Panc1 (cell line): ENCODE measurements at regions not wholly inside any gene's neighbourhood (a gene's known extent, or its start where the extent isn't known, plus 50 kb on each side); places are given as distances from the start of the nearest gene placed in this dataset.

ENCODE experiments used
- POLR2AphosphoS5 ChIP-seq: IDR thresholded peaks from 2 replicates; pipeline ENCODE4 v1.6.1; 2012; ENCODE audit warnings: mild to moderate bottlenecking, low read depth, low read length, moderate library complexity
- SIN3A ChIP-seq: IDR thresholded peaks from 2 replicates; pipeline ENCODE4 v1.6.1; 2012; ENCODE audit warnings: low read depth, mild to moderate bottlenecking, low read length, moderate library complexity, borderline replicate concordance; ENCODE audit not compliant: insufficient read depth
- TCF7L2 ChIP-seq: IDR thresholded peaks from 2 replicates; pipeline ENCODE4 v1.6.1; 2011; ENCODE audit warnings: mild to moderate bottlenecking, low read depth, low read length, inconsistent platforms
- TF ChIP-seq, protein P1 (sequence below): fragments of 450-650 bp; IDR thresholded peaks from 2 replicates; pipeline ENCODE4 v1.5.1; 2017; ENCODE audit warnings: mild to moderate bottlenecking
- TF ChIP-seq, protein P2 (sequence below), 2 experiments: IDR thresholded peaks; 2 replicates each; pipeline ENCODE4 v1.6.1; 2011 to 2012; ENCODE audit warnings: low read depth in 2 of 2, control low read depth in 1 of 2, low read length in 1 of 2, mild to moderate bottlenecking in 1 of 2, moderate library complexity in 1 of 2; ENCODE audit not compliant: insufficient read depth in 1 of 2

GRCh38 chr13:44170731-44171130 lies 202.9 kb upstream of the SERP2 start:
- TF ChIP-seq, protein P1, sequence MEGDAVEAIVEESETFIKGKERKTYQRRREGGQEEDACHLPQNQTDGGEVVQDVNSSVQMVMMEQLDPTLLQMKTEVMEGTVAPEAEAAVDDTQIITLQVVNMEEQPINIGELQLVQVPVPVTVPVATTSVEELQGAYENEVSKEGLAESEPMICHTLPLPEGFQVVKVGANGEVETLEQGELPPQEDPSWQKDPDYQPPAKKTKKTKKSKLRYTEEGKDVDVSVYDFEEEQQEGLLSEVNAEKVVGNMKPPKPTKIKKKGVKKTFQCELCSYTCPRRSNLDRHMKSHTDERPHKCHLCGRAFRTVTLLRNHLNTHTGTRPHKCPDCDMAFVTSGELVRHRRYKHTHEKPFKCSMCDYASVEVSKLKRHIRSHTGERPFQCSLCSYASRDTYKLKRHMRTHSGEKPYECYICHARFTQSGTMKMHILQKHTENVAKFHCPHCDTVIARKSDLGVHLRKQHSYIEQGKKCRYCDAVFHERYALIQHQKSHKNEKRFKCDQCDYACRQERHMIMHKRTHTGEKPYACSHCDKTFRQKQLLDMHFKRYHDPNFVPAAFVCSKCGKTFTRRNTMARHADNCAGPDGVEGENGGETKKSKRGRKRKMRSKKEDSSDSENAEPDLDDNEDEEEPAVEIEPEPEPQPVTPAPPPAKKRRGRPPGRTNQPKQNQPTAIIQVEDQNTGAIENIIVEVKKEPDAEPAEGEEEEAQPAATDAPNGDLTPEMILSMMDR = no peak
- TF ChIP-seq POLR2AphosphoS5 = no peak
- TF ChIP-seq, protein P2, sequence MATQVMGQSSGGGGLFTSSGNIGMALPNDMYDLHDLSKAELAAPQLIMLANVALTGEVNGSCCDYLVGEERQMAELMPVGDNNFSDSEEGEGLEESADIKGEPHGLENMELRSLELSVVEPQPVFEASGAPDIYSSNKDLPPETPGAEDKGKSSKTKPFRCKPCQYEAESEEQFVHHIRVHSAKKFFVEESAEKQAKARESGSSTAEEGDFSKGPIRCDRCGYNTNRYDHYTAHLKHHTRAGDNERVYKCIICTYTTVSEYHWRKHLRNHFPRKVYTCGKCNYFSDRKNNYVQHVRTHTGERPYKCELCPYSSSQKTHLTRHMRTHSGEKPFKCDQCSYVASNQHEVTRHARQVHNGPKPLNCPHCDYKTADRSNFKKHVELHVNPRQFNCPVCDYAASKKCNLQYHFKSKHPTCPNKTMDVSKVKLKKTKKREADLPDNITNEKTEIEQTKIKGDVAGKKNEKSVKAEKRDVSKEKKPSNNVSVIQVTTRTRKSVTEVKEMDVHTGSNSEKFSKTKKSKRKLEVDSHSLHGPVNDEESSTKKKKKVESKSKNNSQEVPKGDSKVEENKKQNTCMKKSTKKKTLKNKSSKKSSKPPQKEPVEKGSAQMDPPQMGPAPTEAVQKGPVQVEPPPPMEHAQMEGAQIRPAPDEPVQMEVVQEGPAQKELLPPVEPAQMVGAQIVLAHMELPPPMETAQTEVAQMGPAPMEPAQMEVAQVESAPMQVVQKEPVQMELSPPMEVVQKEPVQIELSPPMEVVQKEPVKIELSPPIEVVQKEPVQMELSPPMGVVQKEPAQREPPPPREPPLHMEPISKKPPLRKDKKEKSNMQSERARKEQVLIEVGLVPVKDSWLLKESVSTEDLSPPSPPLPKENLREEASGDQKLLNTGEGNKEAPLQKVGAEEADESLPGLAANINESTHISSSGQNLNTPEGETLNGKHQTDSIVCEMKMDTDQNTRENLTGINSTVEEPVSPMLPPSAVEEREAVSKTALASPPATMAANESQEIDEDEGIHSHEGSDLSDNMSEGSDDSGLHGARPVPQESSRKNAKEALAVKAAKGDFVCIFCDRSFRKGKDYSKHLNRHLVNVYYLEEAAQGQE (IDR thresholded peaks at IDR 0.05; ENCODE audit: insufficient read depth in 1 of 2, low read depth in 2 of 2, low read length in 1 of 2) = no peak
- TF ChIP-seq SIN3A = no peak
- no peak for TF ChIP-seq TCF7L2
